Natural killer cell treated with Interleukin-12 subunit alpha and Interleukin-12 subunit beta and Interleukin-15 and Interleukin-18, amount 100 ng/mL, for 72 hours (primary cell): ENCODE measurements at regions not wholly inside any gene's neighbourhood (a gene's known extent, or its start where the extent isn't known, plus 50 kb on each side); places are given as distances from the start of the nearest gene placed in this dataset.

Experiments used
- ATAC-seq, 2 donors: fragments of 150-1000 bp; cut with Tn5 transposase in 1 of 2; sonication (Bioruptor Pico), chemical (Tn5 transposase) in 1 of 2; 2 replicates each; pipeline ENCODE4 v1.10.0; 2021
- DNase-seq: peaks from one replicate; pipeline ENCODE4 v3.0.0; 2022; ENCODE audit warnings: low spot score
- H3K27ac Mint-ChIP-seq, 2 donors: 1 replicate in 1 of 2; 2 replicates in 1 of 2; pipeline ENCODE4 v1.8.0; 2022; ENCODE audit warnings: mixed read lengths in 2 of 2, mild to moderate bottlenecking in 1 of 2, moderate library complexity in 1 of 2
- H3K27me3 Mint-ChIP-seq, 2 donors: 1 replicate in 1 of 2; 2 replicates in 1 of 2; pipeline ENCODE4 v1.8.0; 2022; ENCODE audit warnings: mixed read lengths in 2 of 2
- H3K36me3 Mint-ChIP-seq: one replicate; pipeline ENCODE4 v1.8.0; 2022; ENCODE audit warnings: mixed read lengths
- H3K4me1 Mint-ChIP-seq, 2 donors: 1 replicate in 1 of 2; 2 replicates in 1 of 2; pipeline ENCODE4 v1.8.0; 2022; ENCODE audit warnings: low read depth in 2 of 2, mixed read lengths in 2 of 2, mild to moderate bottlenecking in 1 of 2
- H3K4me3 Mint-ChIP-seq: one replicate; pipeline ENCODE4 v1.8.0; 2022; ENCODE audit warnings: mixed read lengths
- H3K9me3 Mint-ChIP-seq: 2 replicates; pipeline ENCODE4 v1.8.0; 2022; ENCODE audit warnings: mixed read lengths

DNA sequence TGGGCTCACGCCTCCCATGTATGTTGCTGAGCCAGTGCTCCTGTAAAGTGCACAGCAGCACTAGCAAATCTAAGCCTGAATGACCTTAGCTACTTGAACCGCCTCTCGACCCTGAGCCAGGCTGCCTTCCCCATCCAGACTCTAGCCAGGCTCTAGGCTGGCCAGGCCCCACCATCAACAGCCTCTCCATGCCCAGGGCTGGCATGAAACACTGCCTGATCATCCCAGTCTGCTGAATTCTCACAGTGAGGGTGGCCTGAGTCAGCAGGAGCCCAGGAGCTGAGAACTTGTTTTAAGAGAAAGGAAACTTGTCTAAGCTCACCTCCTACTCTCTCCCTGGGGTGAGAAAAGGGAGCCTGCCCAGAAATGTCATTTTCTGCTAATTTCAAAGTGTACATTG is 733.3 kb downstream of the PTPRU start:
- no peaks in the 10 kb centered on the region for H3K36me3 Mint-ChIP-seq
- H3K27ac Mint-ChIP-seq = no peak overlapping the region
- no peak overlapping the region for H3K4me3 Mint-ChIP-seq
- H3K27me3 Mint-ChIP-seq = peaks cover 19 to 48% of the 10 kb centered on the region in 2 donors
- DNase-seq = no peak
- H3K4me1 Mint-ChIP-seq = peaks cover 5 to 7% of the 10 kb centered on the region in 2 donors
- peaks cover 5% of the 10 kb centered on the region for H3K9me3 Mint-ChIP-seq
- ATAC-seq = no peak

- H3K27ac Mint-ChIP-seq = no peak overlapping the region
- H3K4me1 Mint-ChIP-seq = no peaks in the 10 kb centered on the region
- H3K36me3 Mint-ChIP-seq = no peaks in the 10 kb centered on the region
- no peaks in the 10 kb centered on the region for H3K9me3 Mint-ChIP-seq
- ATAC-seq (no peak), DNase-seq (no peak)
- H3K27me3 Mint-ChIP-seq = peaks cover 19 to 40% of the 10 kb centered on the region in 2 donors
- H3K4me3 Mint-ChIP-seq = no peak overlapping the region
These were observed 730.9 kb downstream of the PTPRU start for GRCh38 chr1:29967261-29967660.

GRCh38 chr1:29966526-29967045 is 730.3 kb downstream of the PTPRU start:
- Mint-ChIP-seq H3K4me1 (no peaks in the 10 kb centered on the region), H3K9me3 (no peaks in the 10 kb centered on the region), H3K4me3 (no peak overlapping the region), H3K36me3 (no peaks in the 10 kb centered on the region), H3K27me3 (peaks cover 21 to 33% of the 10 kb centered on the region in 2 donors), H3K27ac (no peak overlapping the region)
- ATAC-seq = no peak
- DNase-seq = no peak

GRCh38 chr1:29964718-29965533 is 728.6 kb downstream of the PTPRU start:
- no peak for DNase-seq
- Mint-ChIP-seq H3K27me3 (peaks cover 13 to 25% of the 10 kb centered on the region in 2 donors), H3K27ac (no peak overlapping the region), H3K36me3 (no peaks in the 10 kb centered on the region), H3K4me3 (no peak overlapping the region), H3K9me3 (no peaks in the 10 kb centered on the region), H3K4me1 (no peaks in the 10 kb centered on the region)
- no peak for ATAC-seq

- DNase-seq = no peak
- Mint-ChIP-seq H3K4me3 (no peak overlapping the region), H3K27me3 (peaks cover 11 to 20% of the 10 kb centered on the region in 2 donors), H3K36me3 (no peaks in the 10 kb centered on the region), H3K4me1 (no peaks in the 10 kb centered on the region), H3K27ac (no peak overlapping the region), H3K9me3 (no peaks in the 10 kb centered on the region)
- no peak for ATAC-seq
These were observed 727.6 kb downstream of the PTPRU start for GRCh38 chr1:29963946-29964345.

GRCh38 chr1:29962831-29963247 is 726.5 kb downstream of the PTPRU start:
- no peak overlapping the region for H3K27ac Mint-ChIP-seq
- peak; percentile 56 for DNase-seq
- ATAC-seq = no peak
- H3K36me3 Mint-ChIP-seq = no peaks in the 10 kb centered on the region
- H3K27me3 Mint-ChIP-seq = peaks cover 10 to 17% of the 10 kb centered on the region in 2 donors
- H3K9me3 Mint-ChIP-seq = no peaks in the 10 kb centered on the region
- no peak overlapping the region for H3K4me3 Mint-ChIP-seq
- H3K4me1 Mint-ChIP-seq = no peaks in the 10 kb centered on the region

- H3K4me3 Mint-ChIP-seq = no peak overlapping the region
- no peak for ATAC-seq
- DNase-seq = peak; percentile 13
These were observed 726.0 kb downstream of the PTPRU start for GRCh38 chr1:29962336-29962735.

GRCh38 chr1:29961293-29962059 is 725.2 kb downstream of the PTPRU start:
- Mint-ChIP-seq H3K9me3 (no peaks in the 10 kb centered on the region), H3K27ac (no peak overlapping the region), H3K27me3 (peaks cover 10 to 14% of the 10 kb centered on the region in 2 donors), H3K4me1 (peaks cover 6% of the 10 kb centered on the region in 2 donors), H3K36me3 (no peaks in the 10 kb centered on the region), H3K4me3 (no peak overlapping the region)
- ATAC-seq (no peak), DNase-seq (peak; percentile 10)

More at GRCh38 chr1:29962336-29962735, 726.0 kb downstream of the PTPRU start:
- Mint-ChIP-seq H3K27me3 (peaks cover 10 to 13% of the 10 kb centered on the region in 2 donors), H3K9me3 (no peaks in the 10 kb centered on the region), H3K4me1 (no peaks in the 10 kb centered on the region), H3K36me3 (no peaks in the 10 kb centered on the region), H3K27ac (no peak overlapping the region)

DNA sequence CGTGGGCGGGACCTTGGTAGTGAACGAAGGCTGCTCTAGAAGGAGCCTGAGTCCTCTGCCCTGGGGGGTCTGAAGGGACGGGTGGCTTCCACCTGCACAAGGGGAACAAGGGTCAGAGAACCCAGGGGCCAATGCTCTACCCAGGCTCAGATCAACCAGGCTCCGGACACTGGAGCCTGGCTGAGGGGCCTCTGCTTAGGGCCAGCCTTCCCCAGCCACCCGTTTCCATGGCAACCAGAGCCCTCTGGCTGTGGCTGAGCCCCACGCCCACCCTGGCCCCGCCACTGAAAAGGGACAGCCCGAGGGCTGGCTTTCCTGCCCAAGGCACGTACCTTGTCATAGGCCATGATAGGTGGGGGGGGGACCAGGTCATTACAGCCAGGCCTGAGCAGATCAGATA is 724.6 kb downstream of the PTPRU start:
- Mint-ChIP-seq H3K9me3 (no peaks in the 10 kb centered on the region), H3K27ac (no peak overlapping the region), H3K4me1 (peaks cover 6 to 12% of the 10 kb centered on the region in 2 donors), H3K4me3 (no peak overlapping the region), H3K36me3 (no peaks in the 10 kb centered on the region), H3K27me3 (peaks cover 4 to 14% of the 10 kb centered on the region in 2 donors)
- no peak for ATAC-seq
- peak; percentile 37 for DNase-seq

GRCh38 chr1:29960156-29960755 is 723.9 kb downstream of the PTPRU start:
- DNase-seq (peak; percentile 50), ATAC-seq (no peak)
- H3K4me3 Mint-ChIP-seq = no peak overlapping the region
- H3K36me3 Mint-ChIP-seq = no peaks in the 10 kb centered on the region
- H3K4me1 Mint-ChIP-seq = peaks cover 6 to 13% of the 10 kb centered on the region in 2 donors
- no peaks in the 10 kb centered on the region for H3K9me3 Mint-ChIP-seq
- no peak overlapping the region for H3K27ac Mint-ChIP-seq
- peaks cover 3 to 14% of the 10 kb centered on the region in 2 donors for H3K27me3 Mint-ChIP-seq

GRCh38 chr1:29959356-29959755 is 723.0 kb downstream of the PTPRU start:
- H3K4me3 Mint-ChIP-seq = no peak overlapping the region
- no peaks in the 10 kb centered on the region for H3K36me3 Mint-ChIP-seq
- ATAC-seq = no peak

DNA sequence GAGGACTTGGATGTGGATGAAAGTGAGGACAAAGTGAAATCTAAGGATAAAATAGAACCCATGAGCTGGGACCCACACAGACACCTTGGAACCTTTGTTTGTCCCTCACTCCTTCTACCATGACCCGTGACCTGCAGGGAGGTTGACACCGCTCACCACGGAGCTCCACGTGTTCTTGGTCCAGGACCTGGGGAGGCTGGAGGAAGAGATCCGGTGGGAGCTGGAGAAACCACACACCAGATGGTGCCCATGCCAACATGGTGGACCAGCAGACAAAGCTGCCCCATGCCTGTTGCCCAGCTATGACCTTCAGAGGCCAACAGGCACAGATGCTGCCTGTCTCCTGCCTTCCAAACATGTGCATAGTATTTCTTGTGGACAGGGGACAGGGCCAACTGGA is 721.9 kb downstream of the PTPRU start:
- ATAC-seq (no peak), DNase-seq (peak; percentile 26)
- Mint-ChIP-seq H3K4me3 (no peak overlapping the region), H3K4me1 (peaks cover 6 to 13% of the 10 kb centered on the region in 2 donors), H3K27me3 (peaks cover 5 to 14% of the 10 kb centered on the region in 2 donors), H3K9me3 (no peaks in the 10 kb centered on the region), H3K36me3 (no peaks in the 10 kb centered on the region), H3K27ac (no peak overlapping the region)

More at GRCh38 chr1:29959356-29959755, 723.0 kb downstream of the PTPRU start:
- Mint-ChIP-seq H3K9me3 (no peaks in the 10 kb centered on the region), H3K4me1 (peaks cover 6 to 13% of the 10 kb centered on the region in 2 donors), H3K27me3 (peaks cover 3 to 14% of the 10 kb centered on the region in 2 donors), H3K27ac (no peak overlapping the region)
- DNase-seq = peak; percentile 52

DNA sequence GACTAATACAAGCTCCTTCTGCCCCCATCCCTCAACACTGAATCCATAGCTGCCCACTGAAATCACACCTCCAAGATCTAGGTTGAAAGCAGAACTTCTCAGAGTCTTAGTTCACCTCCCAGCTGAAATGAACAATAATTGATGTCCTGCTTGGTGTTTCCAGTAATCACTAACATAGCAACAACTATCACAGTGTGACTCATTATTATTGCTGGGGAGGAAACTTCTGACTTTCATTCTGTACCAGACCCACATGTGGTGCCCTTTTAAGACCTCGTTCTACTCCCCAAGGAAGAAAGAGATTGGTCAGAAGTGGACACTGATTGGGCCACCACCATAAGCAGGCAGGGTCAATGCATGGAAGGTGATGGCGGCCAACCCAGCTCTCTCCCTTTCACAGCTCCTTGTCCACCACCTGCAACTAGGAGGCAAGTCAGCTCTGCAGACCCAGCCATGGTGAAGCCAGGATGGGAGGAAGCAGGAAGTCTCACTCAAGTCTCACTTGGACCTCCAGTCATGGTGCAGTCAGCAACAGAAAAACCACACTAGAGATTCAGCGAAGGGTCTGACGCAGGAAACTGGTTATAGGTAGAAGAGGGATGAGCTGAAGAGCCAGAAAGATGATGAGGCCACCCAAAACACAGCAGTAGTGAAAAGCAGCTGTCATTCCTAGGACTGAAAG is 720.2 kb downstream of the PTPRU start:
- H3K27me3 Mint-ChIP-seq = peaks cover 5 to 27% of the 10 kb centered on the region in 2 donors
- peaks cover 6 to 13% of the 10 kb centered on the region in 2 donors for H3K4me1 Mint-ChIP-seq
- ATAC-seq (peak in 1 of 2 donors; percentile 73), DNase-seq (peak; percentile 13)
- H3K9me3 Mint-ChIP-seq = no peaks in the 10 kb centered on the region
- peak overlapping the region in 1 of 2 donors; percentile 68 for H3K27ac Mint-ChIP-seq
- H3K36me3 Mint-ChIP-seq = no peaks in the 10 kb centered on the region
- peak overlapping the region; percentile 62 for H3K4me3 Mint-ChIP-seq
